ENCODE measurements at regions not wholly inside any gene's neighbourhood (a gene's known extent, or its start where the extent isn't known, plus 50 kb on each side); places are given as distances from the start of the nearest gene placed in this dataset.

DNA sequence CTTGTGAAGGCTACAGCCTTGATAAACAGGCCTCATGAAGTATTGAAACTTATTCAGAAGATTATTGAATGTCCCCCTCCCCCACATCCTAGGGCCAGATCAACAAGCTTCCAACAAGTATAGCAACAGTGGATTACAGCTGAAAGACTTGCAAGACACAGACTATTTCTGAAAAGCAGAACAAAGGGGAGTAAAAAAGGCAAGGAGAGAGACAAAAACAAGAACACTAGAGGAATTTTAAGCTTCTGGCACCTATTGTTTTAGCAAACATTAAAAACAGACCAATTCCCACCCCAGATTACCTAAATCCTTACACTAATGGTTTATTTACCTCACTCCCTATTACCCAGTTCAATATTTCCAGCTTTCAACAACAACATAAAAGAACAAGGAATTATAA lies 446.3 kb upstream of the FSTL5 start:
- TF ChIP-seq, protein P1, sequence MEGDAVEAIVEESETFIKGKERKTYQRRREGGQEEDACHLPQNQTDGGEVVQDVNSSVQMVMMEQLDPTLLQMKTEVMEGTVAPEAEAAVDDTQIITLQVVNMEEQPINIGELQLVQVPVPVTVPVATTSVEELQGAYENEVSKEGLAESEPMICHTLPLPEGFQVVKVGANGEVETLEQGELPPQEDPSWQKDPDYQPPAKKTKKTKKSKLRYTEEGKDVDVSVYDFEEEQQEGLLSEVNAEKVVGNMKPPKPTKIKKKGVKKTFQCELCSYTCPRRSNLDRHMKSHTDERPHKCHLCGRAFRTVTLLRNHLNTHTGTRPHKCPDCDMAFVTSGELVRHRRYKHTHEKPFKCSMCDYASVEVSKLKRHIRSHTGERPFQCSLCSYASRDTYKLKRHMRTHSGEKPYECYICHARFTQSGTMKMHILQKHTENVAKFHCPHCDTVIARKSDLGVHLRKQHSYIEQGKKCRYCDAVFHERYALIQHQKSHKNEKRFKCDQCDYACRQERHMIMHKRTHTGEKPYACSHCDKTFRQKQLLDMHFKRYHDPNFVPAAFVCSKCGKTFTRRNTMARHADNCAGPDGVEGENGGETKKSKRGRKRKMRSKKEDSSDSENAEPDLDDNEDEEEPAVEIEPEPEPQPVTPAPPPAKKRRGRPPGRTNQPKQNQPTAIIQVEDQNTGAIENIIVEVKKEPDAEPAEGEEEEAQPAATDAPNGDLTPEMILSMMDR (IDR thresholded peaks at IDR 0.05) = no peak
- no peak for TF ChIP-seq POLR2AphosphoS5 (IDR thresholded peaks at IDR 0.05; ENCODE audit: low read depth, low read length)
- no peak for TF ChIP-seq SIN3A (IDR thresholded peaks at IDR 0.05; ENCODE audit: borderline replicate concordance, insufficient read depth, low read depth, low read length)

Data from Panc1 (cell line).